Endodermal cell (in vitro differentiated cells): ENCODE measurements at regions not wholly inside any gene's neighbourhood (a gene's known extent, or its start where the extent isn't known, plus 50 kb on each side); places are given as distances from the start of the nearest gene placed in this dataset.

Source experiments
- DNase-seq: peaks from one replicate; pipeline ENCODE4 v3.0.0-alpha.2; 2017
- H3K27ac ChIP-seq: 2 replicates; pipeline ENCODE4 v1.5.1; 2013; ENCODE audit warnings: mild to moderate bottlenecking, low read depth, low read length, moderate library complexity
- H3K27me3 ChIP-seq: 2 replicates; pipeline ENCODE4 v1.6.1; 2013; ENCODE audit warnings: mild to moderate bottlenecking, low read length, moderate library complexity; ENCODE audit not compliant: insufficient read depth, control insufficient read depth, poor library complexity, severe bottlenecking
- H3K36me3 ChIP-seq: 2 replicates; pipeline ENCODE4 v1.7.0; 2013; ENCODE audit warnings: mild to moderate bottlenecking, low read length, moderate library complexity; ENCODE audit not compliant: control insufficient read depth, insufficient read depth
- H3K4me1 ChIP-seq: one replicate; pipeline ENCODE4 v1.7.0; 2013; ENCODE audit warnings: low read length; ENCODE audit not compliant: control insufficient read depth, insufficient read depth
- H3K4me3 ChIP-seq: 2 replicates; pipeline ENCODE4 v1.5.1; 2013; ENCODE audit warnings: mild to moderate bottlenecking, low read length, moderate library complexity
- H3K9ac ChIP-seq: 2 replicates; pipeline ENCODE4 v1.6.1; 2013; ENCODE audit warnings: mild to moderate bottlenecking, low read length, moderate library complexity; ENCODE audit not compliant: poor library complexity, severe bottlenecking; ENCODE audit errors: extremely low read depth
- H3K9me3 ChIP-seq: 2 replicates; pipeline ENCODE4 v1.6.1; 2013; ENCODE audit warnings: mild to moderate bottlenecking, low read length, moderate library complexity; ENCODE audit not compliant: control insufficient read depth
- H3K27ac Mint-ChIP-seq: 2 replicates; pipeline ENCODE4 v1.8.0; 2020; ENCODE audit warnings: mixed read lengths
- H3K27me3 Mint-ChIP-seq: 2 replicates; pipeline ENCODE4 v1.8.0; 2021; ENCODE audit warnings: mild to moderate bottlenecking, mixed read lengths; ENCODE audit not compliant: insufficient read depth
- H3K36me3 Mint-ChIP-seq: 2 replicates; pipeline ENCODE4 v1.8.0; 2020; ENCODE audit warnings: low read depth, mixed read lengths
- H3K4me1 Mint-ChIP-seq: 2 replicates; pipeline ENCODE4 v1.8.0; 2020; ENCODE audit warnings: mixed read lengths
- H3K4me3 Mint-ChIP-seq: 2 replicates; pipeline ENCODE4 v1.8.0; 2020; ENCODE audit warnings: mild to moderate bottlenecking, moderate library complexity, mixed read lengths
- H3K9me3 Mint-ChIP-seq: 2 replicates; pipeline ENCODE4 v1.8.0; 2020; ENCODE audit warnings: mild to moderate bottlenecking, mixed read lengths
- CTCF ChIP-seq: fragments of 200-600 bp; sonication (generic); conservative IDR thresholded peaks from 2 replicates; pipeline ENCODE4 v1.5.0; 2021; ENCODE audit warnings: antibody characterized with exemption, mild to moderate bottlenecking
- WGBS, 2 experiments: methylation state at CpG; one replicate each; pipeline versions ENCODE4 v1.1.5 to v1.1.7; 2013; ENCODE audit warnings: missing lambda C conversion rate in 2 of 2, mixed read lengths in 1 of 2; ENCODE audit not compliant: insufficient coverage in 1 of 2, insufficient read length in 1 of 2; 5-methylcytosine and 5-hydroxymethylcytosine counted together

- DNase-seq, result no peak
- Mint-ChIP-seq H3K27ac (no peak overlapping the region), H3K27me3 (no peaks in the 10 kb centered on the region), H3K36me3 (no peaks in the 10 kb centered on the region), H3K4me3 (no peak overlapping the region), H3K4me1 (peaks cover 5% of the 10 kb centered on the region), H3K9me3 (peaks cover under 1% of the 10 kb centered on the region)
- Histone ChIP-seq H3K9me3 (no peaks in the 10 kb centered on the region), H3K9ac (no peak overlapping the region), H3K27ac (no peak overlapping the region), H3K4me3 (no peak overlapping the region), H3K36me3 (no peaks in the 10 kb centered on the region), H3K4me1 (no peaks in the 10 kb centered on the region), H3K27me3 (no peaks in the 10 kb centered on the region)
- TF ChIP-seq CTCF, result no peak
- 84% methylated on average over 1 of the region's 2 CpGs; no CpG with 5 or more reads in 1 of the 2 experiments for WGBS, 2 experiments
Measured at GRCh38 chr4:177187371-177187770, 122.3 kb upstream of the NEIL3 start.

- no peaks in the 10 kb centered on the region for H3K4me1 ChIP-seq
- Mint-ChIP-seq H3K36me3 (no peaks in the 10 kb centered on the region), H3K9me3 (peaks cover 3% of the 10 kb centered on the region), H3K4me1 (peaks cover 5% of the 10 kb centered on the region), H3K27me3 (no peaks in the 10 kb centered on the region), H3K27ac (no peak overlapping the region), H3K4me3 (no peak overlapping the region)
- H3K4me3 ChIP-seq, result no peak overlapping the region
- DNase-seq, result no peak
- H3K27ac ChIP-seq, result peak overlapping the region; percentile 52
- no peaks in the 10 kb centered on the region for H3K27me3 ChIP-seq
- no peak overlapping the region for H3K9ac ChIP-seq
- TF ChIP-seq CTCF, result no peak
- 49 to 81% methylated on average over 2 to 3 of the region's 3 CpGs for WGBS, 2 experiments
- no peaks in the 10 kb centered on the region for H3K9me3 ChIP-seq
- H3K36me3 ChIP-seq, result no peaks in the 10 kb centered on the region
Measured at GRCh38 chr4:177190995-177191580, 118.6 kb upstream of the NEIL3 start.

- H3K4me3 ChIP-seq, result no peak overlapping the region
- Mint-ChIP-seq H3K4me3 (no peak overlapping the region), H3K36me3 (no peaks in the 10 kb centered on the region), H3K27ac (no peak overlapping the region), H3K4me1 (peaks cover 5% of the 10 kb centered on the region), H3K27me3 (no peaks in the 10 kb centered on the region), H3K9me3 (peaks cover 4% of the 10 kb centered on the region)
- no peak for TF ChIP-seq CTCF
- H3K27me3 ChIP-seq, result no peaks in the 10 kb centered on the region
- H3K36me3 ChIP-seq, result no peaks in the 10 kb centered on the region
- DNase-seq, result no peak
- no peaks in the 10 kb centered on the region for H3K4me1 ChIP-seq
- WGBS, 2 experiments, result 40 to 57% methylated on average over 3 to 4 of the region's 4 CpGs
- peaks cover 3% of the 10 kb centered on the region for H3K9me3 ChIP-seq
- peak overlapping the region; percentile 66 for H3K27ac ChIP-seq
- H3K9ac ChIP-seq, result no peak overlapping the region
Measured at GRCh38 chr4:177191586-177191985, 118.1 kb upstream of the NEIL3 start.
